ENCODE measurements at regions not wholly inside any gene's neighbourhood (a gene's known extent, or its start where the extent isn't known, plus 50 kb on each side); places are given as distances from the start of the nearest gene placed in this dataset.

DNA sequence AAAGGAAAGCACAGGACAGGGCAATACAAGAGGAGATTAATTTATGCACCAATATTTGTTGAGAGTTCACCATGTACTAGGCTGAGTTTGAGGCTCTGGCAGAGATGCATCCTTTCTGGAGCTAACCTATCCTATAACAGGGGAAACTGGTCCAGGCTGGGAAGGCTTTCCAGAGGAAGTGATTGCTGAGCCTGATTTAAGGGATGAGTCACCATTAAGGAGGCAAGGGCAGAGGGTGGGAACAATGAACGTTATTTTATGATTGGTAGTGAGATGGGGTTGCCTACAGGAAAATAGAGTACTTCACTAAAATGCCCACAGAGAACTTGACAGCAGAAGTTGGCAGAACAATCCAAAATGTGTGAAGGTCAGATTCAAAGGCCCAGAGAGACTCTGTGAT is 141.4 kb downstream of the PLPP3 start:
- Histone ChIP-seq H3K36me3 (ENCODE audit: control insufficient read depth in 2 of 4, insufficient read depth in 4 of 4, low read length in 3 of 4) (no peaks in the 10 kb centered on the region), H3K4me3 (ENCODE audit: extremely low read depth in 1 of 4, insufficient read depth in 2 of 4, low read depth in 3 of 4, low read length in 4 of 4) (no peak overlapping the region), H3K18ac (ENCODE audit: extremely low read depth, low read length) (no peak overlapping the region), H3K9me3 (ENCODE audit: insufficient read depth in 2 of 2, low read depth in 1 of 2, low read length in 1 of 2) (no peaks in the 10 kb centered on the region), H3K79me1 (ENCODE audit: low read depth, low read length) (no peaks in the 10 kb centered on the region), H3K27ac (ENCODE audit: low read depth, low read length) (no peak overlapping the region), H4K20me1 (replicated peaks in 1 of 2; ENCODE audit: control insufficient read depth in 1 of 2, insufficient read depth in 2 of 2, low read length in 2 of 2) (no peaks in the 10 kb centered on the region), H3K23ac (ENCODE audit: insufficient read length) (no peak overlapping the region), H4K5ac (ENCODE audit: insufficient read length, low read depth, low read length) (no peak overlapping the region), H3K9ac (replicated peaks in 1 of 4; ENCODE audit: extremely low read depth in 1 of 4, low read depth in 3 of 4, low read length in 3 of 4) (no peak overlapping the region), H4K91ac (replicated peaks; ENCODE audit: insufficient read length, low read length) (no peak overlapping the region), H3K4me2 (ENCODE audit: insufficient read depth in 1 of 2, low read depth in 2 of 2, low read length in 2 of 2) (peak overlapping the region in 1 of 2 experiments; percentile 57; a peak in 1 of 4 replicates), H3K14ac (ENCODE audit: insufficient read length) (no peak overlapping the region), H3K23me2 (ENCODE audit: low read depth, low read length) (no peaks in the 10 kb centered on the region), H2BK5ac (ENCODE audit: low read depth, low read length) (no peak overlapping the region), H3K4ac (replicated peaks; ENCODE audit: insufficient read length, low read depth, low read length) (no peak overlapping the region), H4K8ac (ENCODE audit: extremely low read depth, insufficient read depth, low read length) (no peak overlapping the region), H3K79me2 (ENCODE audit: control insufficient read depth in 1 of 2, insufficient read depth in 2 of 2, low read length in 2 of 2) (no peaks in the 10 kb centered on the region), H3K56ac (replicated peaks; ENCODE audit: insufficient read length, low read depth, low read length) (no peak overlapping the region), H2BK15ac (ENCODE audit: low read length) (no peak overlapping the region), H2BK12ac (ENCODE audit: low read depth, low read length) (no peak overlapping the region), H2BK120ac (replicated peaks; ENCODE audit: low read depth, low read length) (no peak overlapping the region), H3K27me3 (replicated peaks in 1 of 4; ENCODE audit: control insufficient read depth in 3 of 4, extremely low read depth in 1 of 4, insufficient read depth in 3 of 4, low read length in 3 of 4) (no peaks in the 10 kb centered on the region; a peak in 2 of 7 replicates), H2AK5ac (ENCODE audit: low read depth, low read length) (no peak overlapping the region), H2BK20ac (ENCODE audit: low read length) (peak overlapping the region; percentile 73), H3K4me1 (replicated peaks in 1 of 4; ENCODE audit: control insufficient read depth in 3 of 4, insufficient read depth in 4 of 4, low read length in 3 of 4) (peaks cover 15 to 24% (median 21%) of the 10 kb centered on the region in 4 experiments), H2AFZ (ENCODE audit: low read length) (no peak overlapping the region)
- 82% methylated on average over 1 of the region's 1 CpG; no CpG with 5 or more reads in 1 of the 2 experiments for WGBS, 2 experiments (ENCODE audit: extremely low coverage in 1 of 2, insufficient coverage in 1 of 2, insufficient read length in 1 of 2, insufficient replicate concordance in 2 of 2, low coverage in 1 of 2, low lambda C conversion rate in 2 of 2, missing lambda C conversion rate in 1 of 2)
- no peak for DNase-seq (ENCODE audit: low read depth in 1 of 2, low spot score in 2 of 2)
- FAIRE-seq = no peak
- POLR2A ChIA-PET (ENCODE audit: partially characterized antibody) = interaction anchor here (0.6 to 3.0 kb wide), 3 partner anchors 15 to 197 kb away, joined by 3 to 16 read pairs (median 4); no protein-coding TSS in a partner anchor
- CTCF ChIA-PET (ENCODE audit: partially characterized antibody) = interaction anchor here (1.0 to 3.9 kb wide), 6 partner anchors 11 to 383 kb away, joined by 3 to 21 read pairs (median 4); partner anchors contain the start of gene PLPP3
- TF ChIP-seq SP1 (IDR thresholded peaks at IDR 0.05; ENCODE audit: low read depth, low read length) = no peak
- no peak for TF ChIP-seq GABPA (IDR thresholded peaks at IDR 0.05; ENCODE audit: borderline replicate concordance, insufficient read depth, low read length)
- TF ChIP-seq KDM1A (IDR thresholded peaks at IDR 0.05; ENCODE audit: borderline replicate concordance, low read length) = no peak
- TF ChIP-seq RAD21 (IDR thresholded peaks at IDR 0.05 in 1 of 2, conservative IDR thresholded peaks at IDR 0.05 in 1 of 2; ENCODE audit: low read depth in 2 of 2, low read length in 2 of 2) = no peak
- TF ChIP-seq POLR2A (IDR thresholded peaks at IDR 0.05; ENCODE audit: control extremely low read depth in 1 of 2, low read depth in 2 of 2, low read length in 2 of 2) = no peak
- no peak for TF ChIP-seq RNF2 (IDR thresholded peaks at IDR 0.05; ENCODE audit: borderline replicate concordance, low read depth, low read length, missing control alignments, poor library complexity, severe bottlenecking)
- TF ChIP-seq CEBPB (IDR thresholded peaks at IDR 0.05; ENCODE audit: low read depth, low read length) = no peak
- no peak for TF ChIP-seq ATF2 (IDR thresholded peaks at IDR 0.05; ENCODE audit: low read length)
- no peak for TF ChIP-seq MAX (IDR thresholded peaks at IDR 0.05)
- TF ChIP-seq CHD2 (IDR thresholded peaks at IDR 0.05; ENCODE audit: low read length) = no peak
- TF ChIP-seq JUN (IDR thresholded peaks at IDR 0.05; ENCODE audit: low read depth, low read length) = no peak
